H1 (cell line): ENCODE measurements at regions not wholly inside any gene's neighbourhood (a gene's known extent, or its start where the extent isn't known, plus 50 kb on each side); places are given as distances from the start of the nearest gene placed in this dataset.

Experiments used
- BACH1 ChIP-seq: IDR thresholded peaks from 2 replicates; pipeline ENCODE4 v1.6.1; 2012; ENCODE audit warnings: low read length, improper control_type of control experiment
- CTBP2 ChIP-seq: IDR thresholded peaks from 2 replicates; pipeline ENCODE4 v1.7.0; 2011; ENCODE audit warnings: borderline replicate concordance, mild to moderate bottlenecking, moderate library complexity, mixed read lengths, low read length; ENCODE audit not compliant: insufficient read depth, insufficient read length
- EGR1 ChIP-seq: IDR thresholded peaks from 2 replicates; pipeline ENCODE4 v1.6.1; 2011; ENCODE audit warnings: low read depth, low read length, borderline replicate concordance
- GABPA ChIP-seq: IDR thresholded peaks from 2 replicates; pipeline ENCODE4 v1.6.1; 2011; ENCODE audit warnings: mild to moderate bottlenecking, low read length, moderate library complexity, borderline replicate concordance; ENCODE audit not compliant: insufficient read depth
- MAFK ChIP-seq: IDR thresholded peaks from 2 replicates; pipeline ENCODE4 v1.6.1; 2012; ENCODE audit warnings: low read depth, mild to moderate bottlenecking, improper control_type of control experiment, low read length
- PHF8 ChIP-seq: fragments of 200-600 bp; sonication (generic); conservative IDR thresholded peaks from 2 replicates; pipeline ENCODE4 v1.7.1; 2012; ENCODE audit warnings: low read depth, mild to moderate bottlenecking, inconsistent platforms, low read length, moderate library complexity
- YY1 ChIP-seq: IDR thresholded peaks from 2 replicates; pipeline ENCODE4 v1.6.1; 2011; ENCODE audit warnings: low read depth, mild to moderate bottlenecking, low read length
- TF ChIP-seq, protein P1 (sequence below): IDR thresholded peaks from 2 replicates; pipeline ENCODE4 v1.6.1; 2012; ENCODE audit warnings: low read length, inconsistent platforms

DNA sequence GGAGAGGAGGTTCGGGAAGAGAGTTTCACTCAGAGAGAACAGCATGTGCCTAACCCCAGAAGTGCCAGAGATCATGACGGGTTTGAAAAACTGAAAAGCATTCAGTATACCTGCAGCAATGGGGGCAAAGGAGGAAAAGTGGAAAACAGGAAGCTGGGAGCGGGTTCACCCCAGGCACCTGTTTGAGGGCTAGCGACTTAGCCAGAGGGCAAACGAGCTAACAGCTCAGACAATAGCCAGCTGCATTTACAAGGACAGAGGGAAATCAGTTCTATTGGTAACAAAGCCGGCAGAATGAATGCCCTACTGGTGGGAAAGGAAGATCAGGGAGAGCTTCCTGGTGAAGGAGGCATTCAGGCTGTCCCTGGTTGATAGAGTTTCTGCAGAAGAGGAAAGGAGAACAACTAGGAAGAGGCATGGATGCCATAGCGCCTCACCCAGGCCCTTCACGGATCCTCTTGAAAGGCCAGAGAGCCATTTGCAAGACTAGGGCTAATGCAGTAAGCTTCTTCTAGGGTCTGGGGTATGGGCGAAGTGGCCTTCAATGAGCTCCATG is 141.7 kb upstream of the ADRA1B start (continued):
- TF ChIP-seq, protein P1, sequence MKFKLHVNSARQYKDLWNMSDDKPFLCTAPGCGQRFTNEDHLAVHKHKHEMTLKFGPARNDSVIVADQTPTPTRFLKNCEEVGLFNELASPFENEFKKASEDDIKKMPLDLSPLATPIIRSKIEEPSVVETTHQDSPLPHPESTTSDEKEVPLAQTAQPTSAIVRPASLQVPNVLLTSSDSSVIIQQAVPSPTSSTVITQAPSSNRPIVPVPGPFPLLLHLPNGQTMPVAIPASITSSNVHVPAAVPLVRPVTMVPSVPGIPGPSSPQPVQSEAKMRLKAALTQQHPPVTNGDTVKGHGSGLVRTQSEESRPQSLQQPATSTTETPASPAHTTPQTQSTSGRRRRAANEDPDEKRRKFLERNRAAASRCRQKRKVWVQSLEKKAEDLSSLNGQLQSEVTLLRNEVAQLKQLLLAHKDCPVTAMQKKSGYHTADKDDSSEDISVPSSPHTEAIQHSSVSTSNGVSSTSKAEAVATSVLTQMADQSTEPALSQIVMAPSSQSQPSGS, result no peak
- TF ChIP-seq YY1 (no peak), CTBP2 (no peak), PHF8 (no peak), MAFK (no peak), GABPA (no peak), EGR1 (no peak), BACH1 (no peak)
